ENCODE measurements at regions not wholly inside any gene's neighbourhood (a gene's known extent, or its start where the extent isn't known, plus 50 kb on each side); places are given as distances from the start of the nearest gene placed in this dataset.

- TF ChIP-seq, protein P1, sequence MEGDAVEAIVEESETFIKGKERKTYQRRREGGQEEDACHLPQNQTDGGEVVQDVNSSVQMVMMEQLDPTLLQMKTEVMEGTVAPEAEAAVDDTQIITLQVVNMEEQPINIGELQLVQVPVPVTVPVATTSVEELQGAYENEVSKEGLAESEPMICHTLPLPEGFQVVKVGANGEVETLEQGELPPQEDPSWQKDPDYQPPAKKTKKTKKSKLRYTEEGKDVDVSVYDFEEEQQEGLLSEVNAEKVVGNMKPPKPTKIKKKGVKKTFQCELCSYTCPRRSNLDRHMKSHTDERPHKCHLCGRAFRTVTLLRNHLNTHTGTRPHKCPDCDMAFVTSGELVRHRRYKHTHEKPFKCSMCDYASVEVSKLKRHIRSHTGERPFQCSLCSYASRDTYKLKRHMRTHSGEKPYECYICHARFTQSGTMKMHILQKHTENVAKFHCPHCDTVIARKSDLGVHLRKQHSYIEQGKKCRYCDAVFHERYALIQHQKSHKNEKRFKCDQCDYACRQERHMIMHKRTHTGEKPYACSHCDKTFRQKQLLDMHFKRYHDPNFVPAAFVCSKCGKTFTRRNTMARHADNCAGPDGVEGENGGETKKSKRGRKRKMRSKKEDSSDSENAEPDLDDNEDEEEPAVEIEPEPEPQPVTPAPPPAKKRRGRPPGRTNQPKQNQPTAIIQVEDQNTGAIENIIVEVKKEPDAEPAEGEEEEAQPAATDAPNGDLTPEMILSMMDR (IDR thresholded peaks at IDR 0.05): no peak
- TF ChIP-seq POLR2AphosphoS5 (IDR thresholded peaks at IDR 0.05; ENCODE audit: low read depth, low read length) (no peak), SIN3A (IDR thresholded peaks at IDR 0.05; ENCODE audit: borderline replicate concordance, insufficient read depth, low read depth, low read length) (no peak)
Observed at GRCh38 chr22:47966316-47966715, 1203.9 kb downstream of the TBC1D22A start.

All from Panc1 (cell line).